ENCODE measurements at regions not wholly inside any gene's neighbourhood (a gene's known extent, or its start where the extent isn't known, plus 50 kb on each side); places are given as distances from the start of the nearest gene placed in this dataset.
"Not testable (repeated sequence)": the region's sequence is repeated elsewhere in the genome, so short reads cannot be mapped to it uniquely, and the experiment has no call there.

GRCh38 chr2:118572380-118572779, 275.1 kb downstream of the EN1 start:
- not testable (repeated sequence) for H3K27ac ChIP-seq (ENCODE audit: insufficient read depth, low read length, poor library complexity, severe bottlenecking); H3K36me3 Mint-ChIP-seq; H3K27me3 Mint-ChIP-seq; H3K27ac Mint-ChIP-seq; H3K27me3 ChIP-seq (ENCODE audit: control insufficient read depth, insufficient read depth, low read length); H3K9me3 ChIP-seq (ENCODE audit: control insufficient read depth in 2 of 2, low read length in 2 of 2); DNase-seq; H3K4me1 ChIP-seq (ENCODE audit: control insufficient read depth, insufficient read depth, low read length, poor library complexity, severe bottlenecking); H3K4me3 ChIP-seq (ENCODE audit: low read depth, low read length); H3K36me3 ChIP-seq (ENCODE audit: control insufficient read depth, insufficient read depth, low read length); ATAC-seq (ENCODE audit: low read depth in 2 of 2); H3K4me1 Mint-ChIP-seq; H3K9me3 Mint-ChIP-seq
- H3K4me3 Mint-ChIP-seq = peak overlapping the region in 1 of 4 donors; percentile 39

GRCh38 chr2:118569876-118570535, 277.4 kb downstream of the EN1 start:
- Histone ChIP-seq H3K4me3 (ENCODE audit: low read depth, low read length) (no peak overlapping the region), H3K27me3 (ENCODE audit: control insufficient read depth, insufficient read depth, low read length) (no peaks in the 10 kb centered on the region), H3K4me1 (ENCODE audit: control insufficient read depth, insufficient read depth, low read length, poor library complexity, severe bottlenecking) (no peaks in the 10 kb centered on the region), H3K9me3 (ENCODE audit: control insufficient read depth in 2 of 2, low read length in 2 of 2) (no peaks in the 10 kb centered on the region), H3K36me3 (ENCODE audit: control insufficient read depth, insufficient read depth, low read length) (no peaks in the 10 kb centered on the region), H3K27ac (ENCODE audit: insufficient read depth, low read length, poor library complexity, severe bottlenecking) (no peak overlapping the region)
- Mint-ChIP-seq H3K4me3 (no peak overlapping the region), H3K9me3 (no peaks in the 10 kb centered on the region), H3K27ac (no peak overlapping the region), H3K4me1 (no peaks in the 10 kb centered on the region), H3K36me3 (no peaks in the 10 kb centered on the region), H3K27me3 (peaks cover 9% of the 10 kb centered on the region)
- no peak for ATAC-seq (ENCODE audit: low read depth in 2 of 2)
- DNase-seq = no peak

GRCh38 chr2:118568700-118569099, 278.7 kb downstream of the EN1 start:
- no peak overlapping the region for H3K4me3 Mint-ChIP-seq
- Histone ChIP-seq H3K36me3 (ENCODE audit: control insufficient read depth, insufficient read depth, low read length) (no peaks in the 10 kb centered on the region), H3K9me3 (ENCODE audit: control insufficient read depth in 2 of 2, low read length in 2 of 2) (no peaks in the 10 kb centered on the region), H3K4me1 (ENCODE audit: control insufficient read depth, insufficient read depth, low read length, poor library complexity, severe bottlenecking) (no peaks in the 10 kb centered on the region), H3K27ac (ENCODE audit: insufficient read depth, low read length, poor library complexity, severe bottlenecking) (no peak overlapping the region), H3K4me3 (ENCODE audit: low read depth, low read length) (no peak overlapping the region), H3K27me3 (ENCODE audit: control insufficient read depth, insufficient read depth, low read length) (no peaks in the 10 kb centered on the region)
- DNase-seq (no peak), ATAC-seq (ENCODE audit: low read depth in 2 of 2) (no peak)
- H3K36me3 Mint-ChIP-seq = no peaks in the 10 kb centered on the region
- H3K4me1 Mint-ChIP-seq = no peaks in the 10 kb centered on the region
- no peak overlapping the region for H3K27ac Mint-ChIP-seq
- H3K9me3 Mint-ChIP-seq = no peaks in the 10 kb centered on the region
- H3K27me3 Mint-ChIP-seq = peaks cover 5% of the 10 kb centered on the region

- Mint-ChIP-seq H3K36me3 (no peaks in the 10 kb centered on the region), H3K9me3 (peaks cover 0 to 3% (median 0%) of the 10 kb centered on the region in 7 donors)
Observed at GRCh38 chr2:118565786-118566540, 281.5 kb downstream of the EN1 start.

GRCh38 chr2:118565301-118565700, 282.1 kb downstream of the EN1 start:
- Mint-ChIP-seq H3K36me3 (no peaks in the 10 kb centered on the region), H3K9me3 (peaks cover 0 to 3% (median 0%) of the 10 kb centered on the region in 7 donors), H3K4me3 (no peak overlapping the region), H3K27me3 (no peaks in the 10 kb centered on the region), H3K27ac (no peak overlapping the region), H3K4me1 (no peaks in the 10 kb centered on the region)
- Histone ChIP-seq H3K27me3 (ENCODE audit: control insufficient read depth, insufficient read depth, low read length) (no peaks in the 10 kb centered on the region), H3K27ac (ENCODE audit: insufficient read depth, low read length, poor library complexity, severe bottlenecking) (no peak overlapping the region), H3K9me3 (ENCODE audit: control insufficient read depth in 2 of 2, low read length in 2 of 2) (no peaks in the 10 kb centered on the region), H3K4me3 (ENCODE audit: low read depth, low read length) (no peak overlapping the region), H3K36me3 (ENCODE audit: control insufficient read depth, insufficient read depth, low read length) (no peaks in the 10 kb centered on the region), H3K4me1 (ENCODE audit: control insufficient read depth, insufficient read depth, low read length, poor library complexity, severe bottlenecking) (no peaks in the 10 kb centered on the region)
- no peak for DNase-seq
- no peak for ATAC-seq (ENCODE audit: low read depth in 2 of 2)

More at GRCh38 chr2:118565786-118566540, 281.5 kb downstream of the EN1 start:
- no peaks in the 10 kb centered on the region for H3K27me3 ChIP-seq (ENCODE audit: control insufficient read depth, insufficient read depth, low read length)
- DNase-seq (no peak), ATAC-seq (ENCODE audit: low read depth in 2 of 2) (no peak)
- no peaks in the 10 kb centered on the region for H3K36me3 ChIP-seq (ENCODE audit: control insufficient read depth, insufficient read depth, low read length)
- no peak overlapping the region for H3K4me3 Mint-ChIP-seq
- H3K27me3 Mint-ChIP-seq = no peaks in the 10 kb centered on the region
- no peaks in the 10 kb centered on the region for H3K4me1 ChIP-seq (ENCODE audit: control insufficient read depth, insufficient read depth, low read length, poor library complexity, severe bottlenecking)
- no peaks in the 10 kb centered on the region for H3K4me1 Mint-ChIP-seq
- H3K27ac ChIP-seq (ENCODE audit: insufficient read depth, low read length, poor library complexity, severe bottlenecking) = no peak overlapping the region
- H3K27ac Mint-ChIP-seq = no peak overlapping the region
- no peak overlapping the region for H3K4me3 ChIP-seq (ENCODE audit: low read depth, low read length)
- H3K9me3 ChIP-seq (ENCODE audit: control insufficient read depth in 2 of 2, low read length in 2 of 2) = no peaks in the 10 kb centered on the region

- Mint-ChIP-seq H3K36me3 (no peaks in the 10 kb centered on the region), H3K4me3 (no peak overlapping the region), H3K27ac (no peak overlapping the region), H3K9me3 (peaks cover 0 to 4% (median 0%) of the 10 kb centered on the region in 7 donors), H3K4me1 (no peaks in the 10 kb centered on the region), H3K27me3 (peaks cover 4% of the 10 kb centered on the region)
- no peaks in the 10 kb centered on the region for H3K36me3 ChIP-seq (ENCODE audit: control insufficient read depth, insufficient read depth, low read length)
- no peaks in the 10 kb centered on the region for H3K9me3 ChIP-seq (ENCODE audit: control insufficient read depth in 2 of 2, low read length in 2 of 2)
- H3K4me1 ChIP-seq (ENCODE audit: control insufficient read depth, insufficient read depth, low read length, poor library complexity, severe bottlenecking) = no peaks in the 10 kb centered on the region
- no peak overlapping the region for H3K4me3 ChIP-seq (ENCODE audit: low read depth, low read length)
- ATAC-seq (ENCODE audit: low read depth in 2 of 2) (no peak), DNase-seq (no peak)
- no peaks in the 10 kb centered on the region for H3K27me3 ChIP-seq (ENCODE audit: control insufficient read depth, insufficient read depth, low read length)
- H3K27ac ChIP-seq (ENCODE audit: insufficient read depth, low read length, poor library complexity, severe bottlenecking) = no peak overlapping the region
Observed at GRCh38 chr2:118562144-118562543, 285.3 kb downstream of the EN1 start.

GRCh38 chr2:118558846-118559245, 288.6 kb downstream of the EN1 start:
- Mint-ChIP-seq H3K36me3 (no peaks in the 10 kb centered on the region), H3K4me3 (no peak overlapping the region), H3K4me1 (no peaks in the 10 kb centered on the region), H3K27me3 (peaks cover 4% of the 10 kb centered on the region), H3K9me3 (peaks cover 0 to 6% (median 1%) of the 10 kb centered on the region in 7 donors), H3K27ac (no peak overlapping the region)
- Histone ChIP-seq H3K36me3 (ENCODE audit: control insufficient read depth, insufficient read depth, low read length) (no peaks in the 10 kb centered on the region), H3K4me1 (ENCODE audit: control insufficient read depth, insufficient read depth, low read length, poor library complexity, severe bottlenecking) (no peaks in the 10 kb centered on the region), H3K27ac (ENCODE audit: insufficient read depth, low read length, poor library complexity, severe bottlenecking) (no peak overlapping the region), H3K27me3 (ENCODE audit: control insufficient read depth, insufficient read depth, low read length) (no peaks in the 10 kb centered on the region), H3K9me3 (ENCODE audit: control insufficient read depth in 2 of 2, low read length in 2 of 2) (no peaks in the 10 kb centered on the region), H3K4me3 (ENCODE audit: low read depth, low read length) (no peak overlapping the region)
- DNase-seq (no peak), ATAC-seq (ENCODE audit: low read depth in 2 of 2) (no peak)

GRCh38 chr2:118557791-118558190, 289.7 kb downstream of the EN1 start:
- H3K27ac Mint-ChIP-seq = no peak overlapping the region
- ATAC-seq (ENCODE audit: low read depth in 2 of 2) (no peak), DNase-seq (no peak)
- H3K4me3 Mint-ChIP-seq = no peak overlapping the region
- Histone ChIP-seq H3K4me3 (ENCODE audit: low read depth, low read length) (no peak overlapping the region), H3K27ac (ENCODE audit: insufficient read depth, low read length, poor library complexity, severe bottlenecking) (no peak overlapping the region), H3K27me3 (ENCODE audit: control insufficient read depth, insufficient read depth, low read length) (no peaks in the 10 kb centered on the region), H3K9me3 (ENCODE audit: control insufficient read depth in 2 of 2, low read length in 2 of 2) (no peaks in the 10 kb centered on the region), H3K4me1 (ENCODE audit: control insufficient read depth, insufficient read depth, low read length, poor library complexity, severe bottlenecking) (no peaks in the 10 kb centered on the region), H3K36me3 (ENCODE audit: control insufficient read depth, insufficient read depth, low read length) (no peaks in the 10 kb centered on the region)
- peaks cover 0 to 5% (median 1%) of the 10 kb centered on the region in 7 donors for H3K9me3 Mint-ChIP-seq
- H3K36me3 Mint-ChIP-seq = no peaks in the 10 kb centered on the region
- H3K4me1 Mint-ChIP-seq = no peaks in the 10 kb centered on the region
- peaks cover 4% of the 10 kb centered on the region for H3K27me3 Mint-ChIP-seq
